ENCODE measurements at regions not wholly inside any gene's neighbourhood (a gene's known extent, or its start where the extent isn't known, plus 50 kb on each side); places are given as distances from the start of the nearest gene placed in this dataset.

GRCh38 chr10:81179324-81179723, 641.6 kb downstream of the SH2D4B start:
- TF ChIP-seq EZH2 (IDR thresholded peaks at IDR 0.05) (no peak), POLR2AphosphoS5 (IDR thresholded peaks at IDR 0.05; ENCODE audit: borderline replicate concordance, low read depth, low read length) (no peak)
